H1 (cell line): ENCODE measurements at regions not wholly inside any gene's neighbourhood (a gene's known extent, or its start where the extent isn't known, plus 50 kb on each side); places are given as distances from the start of the nearest gene placed in this dataset.
"Not testable (repeated sequence)": the region's sequence is repeated elsewhere in the genome, so short reads cannot be mapped to it uniquely, and the experiment has no call there.

Source experiments
- CTCF ChIA-PET: fragments of 300-600 bp; sonication (Branson Sonifier 250); formaldehyde crosslinking; loops from one replicate; lab custom pipeline; 2021; ENCODE audit not compliant: partially characterized antibody; lab: Charles Lee
- POLR2A ChIA-PET: fragments of 300-600 bp; sonication (Branson Sonifier 250); formaldehyde crosslinking; loops from one replicate; lab custom pipeline; 2021; ENCODE audit warnings: inconsistent platforms; ENCODE audit not compliant: partially characterized antibody; lab: Charles Lee
- DNase-seq, 2 experiments: peaks; one replicate each; pipeline versions ENCODE4 v3.0.0 to v3.0.0-alpha.2; 2010 to 2022; ENCODE audit warnings: low spot score in 2 of 2, low read depth in 1 of 2, mixed read lengths in 1 of 2
- FAIRE-seq: peaks from 2 replicates; lab custom pipeline; 2011; peaks lifted over from hg19 to GRCh38; lab: Jason Lieb, UNC
- H2AFZ ChIP-seq: 2 replicates; pipeline ENCODE4 v1.8.1; 2012; ENCODE audit warnings: low read length, inconsistent platforms
- H2AK5ac ChIP-seq: 2 replicates; pipeline ENCODE4 v1.6.1; 2013; ENCODE audit warnings: low read depth, low read length
- H2BK120ac ChIP-seq: replicated peaks from 2 replicates; pipeline ENCODE3; 2013; ENCODE audit warnings: low read depth, low read length, inconsistent platforms
- H2BK12ac ChIP-seq: 2 replicates; pipeline ENCODE4 v1.6.1; 2013; ENCODE audit warnings: low read depth, low read length
- H2BK15ac ChIP-seq: 2 replicates; pipeline ENCODE4 v1.6.1; 2013; ENCODE audit warnings: low read length
- H2BK20ac ChIP-seq: 2 replicates; pipeline ENCODE4 v1.6.1; 2013; ENCODE audit warnings: low read length
- H2BK5ac ChIP-seq: 2 replicates; pipeline ENCODE4 v1.6.1; 2013; ENCODE audit warnings: low read depth, low read length
- H3K14ac ChIP-seq: 2 replicates; pipeline ENCODE4 v1.6.1; 2013; ENCODE audit warnings: inconsistent platforms; ENCODE audit not compliant: insufficient read length
- H3K18ac ChIP-seq: 2 replicates; pipeline ENCODE4 v1.6.1; 2013; ENCODE audit warnings: low read length; ENCODE audit errors: extremely low read depth
- H3K23ac ChIP-seq: 2 replicates; pipeline ENCODE4 v1.6.1; 2013; ENCODE audit warnings: inconsistent platforms; ENCODE audit not compliant: insufficient read length
- H3K23me2 ChIP-seq: 2 replicates; pipeline ENCODE4 v1.6.1; 2013; ENCODE audit warnings: low read depth, low read length
- H3K27ac ChIP-seq: 2 replicates; pipeline ENCODE4 v1.6.1; 2011; ENCODE audit warnings: low read depth, low read length, inconsistent platforms
- H3K27me3 ChIP-seq, 4 experiments: replicated peaks in 1 of 4; 1 replicate in 1 of 4; 2 replicates in 3 of 4; pipeline versions ENCODE4 v1.6.1 to v1.8.1; 2011 to 2013; ENCODE audit warnings: low read length in 3 of 4, mild to moderate bottlenecking in 3 of 4, inconsistent platforms in 2 of 4, mixed read lengths in 2 of 4, moderate library complexity in 1 of 4; ENCODE audit not compliant: control insufficient read depth in 3 of 4, insufficient read depth in 3 of 4; ENCODE audit errors: extremely low read depth in 1 of 4
- H3K36me3 ChIP-seq, 4 experiments: 2 replicates each; pipeline versions ENCODE4 v1.6.1 to v1.8.1; 2011 to 2013; ENCODE audit warnings: mild to moderate bottlenecking in 4 of 4, low read length in 3 of 4, moderate library complexity in 2 of 4, control low read depth in 1 of 4, inconsistent platforms in 1 of 4; ENCODE audit not compliant: insufficient read depth in 4 of 4, control insufficient read depth in 2 of 4
- H3K4ac ChIP-seq: replicated peaks from 2 replicates; pipeline ENCODE3; 2013; ENCODE audit warnings: low read length, low read depth, mixed read lengths, inconsistent platforms; ENCODE audit not compliant: insufficient read length
- H3K4me1 ChIP-seq, 4 experiments: replicated peaks in 1 of 4; 1 replicate in 1 of 4; 2 replicates in 3 of 4; pipeline versions ENCODE4 v1.6.1 to v1.8.1; 2011 to 2013; ENCODE audit warnings: low read length in 3 of 4, inconsistent platforms in 2 of 4, mixed read lengths in 1 of 4; ENCODE audit not compliant: insufficient read depth in 4 of 4, control insufficient read depth in 3 of 4
- H3K4me2 ChIP-seq, 2 experiments: 2 replicates each; pipeline versions ENCODE4 v1.6.1 to v1.8.1; 2011 to 2013; ENCODE audit warnings: low read depth in 2 of 2, low read length in 2 of 2, control low read depth in 1 of 2, inconsistent platforms in 1 of 2, mild to moderate bottlenecking in 1 of 2; ENCODE audit not compliant: insufficient read depth in 1 of 2
- H3K4me3 ChIP-seq, 4 experiments: fragments of 200-600, 300-600 bp in 1 of 4; sonication (generic), shearing (Covaris generic), sonication (Bioruptor Twin) in 1 of 4; 2 replicates each; pipeline versions ENCODE4 v1.5.1 to v1.8.1; 2011 to 2016; ENCODE audit warnings: low read length in 4 of 4, low read depth in 3 of 4, control low read depth in 2 of 4, inconsistent platforms in 2 of 4, mild to moderate bottlenecking in 2 of 4, mixed read lengths in 1 of 4, moderate library complexity in 1 of 4; ENCODE audit not compliant: insufficient read depth in 2 of 4; ENCODE audit errors: extremely low read depth in 1 of 4
- H3K56ac ChIP-seq: replicated peaks from 2 replicates; pipeline ENCODE3; 2013; ENCODE audit warnings: low read depth, mild to moderate bottlenecking, mixed read lengths, low read length, inconsistent platforms; ENCODE audit not compliant: insufficient read length
- H3K79me1 ChIP-seq: 2 replicates; pipeline ENCODE4 v1.6.1; 2013; ENCODE audit warnings: low read depth, low read length, control low read depth
- H3K79me2 ChIP-seq, 2 experiments: 2 replicates each; pipeline versions ENCODE4 v1.6.1 to v1.8.1; 2012 to 2013; ENCODE audit warnings: low read length in 2 of 2, mild to moderate bottlenecking in 2 of 2, inconsistent platforms in 1 of 2; ENCODE audit not compliant: insufficient read depth in 2 of 2, control insufficient read depth in 1 of 2
- H3K9ac ChIP-seq, 4 experiments: replicated peaks in 1 of 4; 1 replicate in 1 of 4; 2 replicates in 3 of 4; pipeline versions ENCODE4 v1.6.1 to v1.8.1; 2011 to 2013; ENCODE audit warnings: low read depth in 3 of 4, low read length in 3 of 4, control low read depth in 2 of 4, mild to moderate bottlenecking in 2 of 4, moderate library complexity in 2 of 4, inconsistent platforms in 1 of 4; ENCODE audit errors: extremely low read depth in 1 of 4
- H3K9me3 ChIP-seq, 2 experiments: 2 replicates each; pipeline versions ENCODE4 v1.6.1 to v1.8.1; 2012 to 2013; ENCODE audit warnings: mild to moderate bottlenecking in 2 of 2, moderate library complexity in 2 of 2, control low read depth in 1 of 2, inconsistent platforms in 1 of 2, low read depth in 1 of 2, low read length in 1 of 2, mixed read lengths in 1 of 2; ENCODE audit not compliant: insufficient read depth in 2 of 2
- H4K20me1 ChIP-seq, 2 experiments: replicated peaks in 1 of 2; 2 replicates each; pipeline versions ENCODE3 to v1.8.1; 2011 to 2013; ENCODE audit warnings: inconsistent platforms in 2 of 2, low read length in 2 of 2, mild to moderate bottlenecking in 1 of 2; ENCODE audit not compliant: insufficient read depth in 2 of 2, control insufficient read depth in 1 of 2
- H4K5ac ChIP-seq: 2 replicates; pipeline ENCODE4 v1.6.1; 2013; ENCODE audit warnings: low read length, low read depth, mixed read lengths, inconsistent platforms; ENCODE audit not compliant: insufficient read length
- H4K8ac ChIP-seq: 2 replicates; pipeline ENCODE4 v1.8.0; 2013; ENCODE audit warnings: mild to moderate bottlenecking, moderate library complexity, low read length, inconsistent platforms; ENCODE audit not compliant: insufficient read depth; ENCODE audit errors: extremely low read depth
- H4K91ac ChIP-seq: replicated peaks from 2 replicates; pipeline ENCODE3; 2013; ENCODE audit warnings: low read length, mixed read lengths, inconsistent platforms; ENCODE audit not compliant: insufficient read length
- WGBS, 2 experiments: shearing (Covaris generic) in 1 of 2; methylation state at CpG; one replicate each; pipeline versions ENCODE4 v1.1.6 to v1.1.7; 2013 to 2015; ENCODE audit warnings: low lambda C conversion rate in 2 of 2, mixed read lengths in 2 of 2, inconsistent platforms in 1 of 2, low coverage in 1 of 2, missing lambda C conversion rate in 1 of 2; ENCODE audit not compliant: insufficient replicate concordance in 2 of 2, insufficient coverage in 1 of 2, insufficient read length in 1 of 2; ENCODE audit errors: extremely low coverage in 1 of 2, missing lambda C conversion rate in 1 of 2; 5-methylcytosine and 5-hydroxymethylcytosine counted together

DNA sequence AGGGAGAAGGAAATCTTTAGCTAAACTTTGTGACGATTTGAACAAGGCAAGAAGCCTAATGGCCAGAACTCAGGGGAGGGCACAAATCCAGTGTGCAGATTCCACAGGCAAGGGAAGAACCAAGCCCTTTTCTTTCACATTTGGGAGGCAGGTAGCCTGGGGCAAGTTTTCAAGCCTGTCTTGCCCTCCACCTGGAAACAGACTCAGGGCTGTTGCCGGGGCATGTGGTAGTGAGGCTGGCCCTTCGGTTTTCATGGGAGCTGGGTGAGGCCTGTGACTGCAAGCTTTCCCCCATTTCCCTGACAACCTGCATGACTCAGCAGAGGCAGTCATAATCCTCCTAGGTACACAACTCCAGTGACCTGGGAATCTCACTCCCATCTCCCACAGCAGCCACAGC, 331.6 kb upstream of the ACTRT1 start:
- POLR2A ChIA-PET, H3K23ac ChIP-seq, H2BK120ac ChIP-seq, H3K23me2 ChIP-seq, H3K9ac ChIP-seq, H4K8ac ChIP-seq, H2BK20ac ChIP-seq, H3K4ac ChIP-seq, H3K27me3 ChIP-seq, H3K79me2 ChIP-seq, H3K4me2 ChIP-seq, H3K56ac ChIP-seq, H2BK15ac ChIP-seq, FAIRE-seq, H4K91ac ChIP-seq, H3K27ac ChIP-seq, CTCF ChIA-PET, H2BK5ac ChIP-seq, DNase-seq, H3K9me3 ChIP-seq, H3K14ac ChIP-seq, H4K20me1 ChIP-seq, H3K79me1 ChIP-seq, H4K5ac ChIP-seq, H3K18ac ChIP-seq, H3K4me1 ChIP-seq, H2AFZ ChIP-seq, H2BK12ac ChIP-seq, H3K4me3 ChIP-seq, H2AK5ac ChIP-seq, H3K36me3 ChIP-seq: not testable (repeated sequence)
- 90% methylated on average over 3 of the region's 3 CpGs; no CpG with 5 or more reads in 1 of the 2 experiments for WGBS, 2 experiments
